C4-2B (cell line): ENCODE measurements at regions not wholly inside any gene's neighbourhood (a gene's known extent, or its start where the extent isn't known, plus 50 kb on each side); places are given as distances from the start of the nearest gene placed in this dataset.

Experiments
- ZFX ChIP-seq: fragments of 450-650 bp; IDR thresholded peaks from 2 replicates; pipeline ENCODE4 v1.6.1; 2017
- TF ChIP-seq, protein P1 (sequence below): fragments of 450-650 bp; conservative IDR thresholded peaks from 2 replicates; pipeline ENCODE4 v1.5.1; 2017; ENCODE audit warnings: mild to moderate bottlenecking

DNA sequence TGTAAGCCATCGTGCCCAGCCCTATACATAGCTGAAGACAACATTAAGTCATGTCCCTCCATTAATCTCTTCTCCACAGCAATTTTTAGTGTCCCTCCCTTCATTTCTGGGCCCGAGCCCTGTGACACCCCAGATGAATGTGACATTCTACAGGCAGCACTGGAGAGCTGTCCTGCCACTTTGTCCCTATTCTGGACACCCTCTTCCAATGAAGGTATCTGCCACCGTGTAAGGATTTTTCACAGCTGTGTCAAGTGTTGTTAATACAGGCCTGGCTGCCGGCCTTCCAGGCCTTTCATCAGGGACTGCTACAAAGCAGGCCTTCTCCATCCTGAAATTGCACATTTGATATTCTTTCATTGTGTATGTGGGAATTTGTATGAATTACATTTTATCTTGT, 62.0 kb upstream of the SLC28A3 start:
- TF ChIP-seq, protein P1, sequence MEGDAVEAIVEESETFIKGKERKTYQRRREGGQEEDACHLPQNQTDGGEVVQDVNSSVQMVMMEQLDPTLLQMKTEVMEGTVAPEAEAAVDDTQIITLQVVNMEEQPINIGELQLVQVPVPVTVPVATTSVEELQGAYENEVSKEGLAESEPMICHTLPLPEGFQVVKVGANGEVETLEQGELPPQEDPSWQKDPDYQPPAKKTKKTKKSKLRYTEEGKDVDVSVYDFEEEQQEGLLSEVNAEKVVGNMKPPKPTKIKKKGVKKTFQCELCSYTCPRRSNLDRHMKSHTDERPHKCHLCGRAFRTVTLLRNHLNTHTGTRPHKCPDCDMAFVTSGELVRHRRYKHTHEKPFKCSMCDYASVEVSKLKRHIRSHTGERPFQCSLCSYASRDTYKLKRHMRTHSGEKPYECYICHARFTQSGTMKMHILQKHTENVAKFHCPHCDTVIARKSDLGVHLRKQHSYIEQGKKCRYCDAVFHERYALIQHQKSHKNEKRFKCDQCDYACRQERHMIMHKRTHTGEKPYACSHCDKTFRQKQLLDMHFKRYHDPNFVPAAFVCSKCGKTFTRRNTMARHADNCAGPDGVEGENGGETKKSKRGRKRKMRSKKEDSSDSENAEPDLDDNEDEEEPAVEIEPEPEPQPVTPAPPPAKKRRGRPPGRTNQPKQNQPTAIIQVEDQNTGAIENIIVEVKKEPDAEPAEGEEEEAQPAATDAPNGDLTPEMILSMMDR, result no peak
- TF ChIP-seq ZFX, result no peak
